ENCODE measurements at regions not wholly inside any gene's neighbourhood (a gene's known extent, or its start where the extent isn't known, plus 50 kb on each side); places are given as distances from the start of the nearest gene placed in this dataset.

DNA sequence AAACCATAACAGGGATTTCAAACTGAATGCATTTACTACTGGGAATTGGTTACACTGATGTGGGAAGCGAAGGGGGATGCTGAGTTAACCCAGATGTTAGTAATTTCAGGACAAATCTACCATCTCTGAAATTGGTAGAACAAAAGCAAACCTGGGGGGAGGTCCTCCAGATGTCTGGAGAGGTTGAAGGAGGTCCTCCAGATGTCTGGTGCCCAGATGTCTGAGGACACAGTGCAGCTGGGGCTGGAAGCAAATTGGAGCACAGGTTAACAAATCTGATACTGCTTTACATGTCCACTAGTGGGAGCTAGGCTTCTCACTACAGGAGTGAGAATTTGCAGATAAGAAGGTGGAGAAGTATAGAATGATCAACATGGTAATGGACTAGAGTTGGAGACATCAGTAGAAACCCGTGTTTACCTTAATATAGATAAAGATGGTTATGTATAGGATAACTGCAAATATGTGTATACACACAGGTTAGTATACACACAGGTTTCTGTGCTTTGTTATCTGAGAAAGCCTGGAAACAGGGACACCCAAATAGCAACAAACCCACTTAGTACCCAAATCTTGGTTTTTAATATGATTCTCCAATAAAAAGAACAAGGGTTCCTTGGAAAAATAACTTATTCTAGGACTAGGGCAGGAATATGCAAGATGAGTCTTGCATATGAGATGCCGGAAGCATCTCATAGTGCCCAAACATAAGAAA, 162.5 kb downstream of the C12orf50 start:
- Histone ChIP-seq H4K20me1 (ENCODE audit: insufficient read depth, low read length) (no peaks in the 10 kb centered on the region), H3F3A (ENCODE audit: insufficient read depth, low read length) (no peaks in the 10 kb centered on the region), H3K36me3 (ENCODE audit: insufficient read depth, low read length) (no peaks in the 10 kb centered on the region), H3K27me3 (ENCODE audit: insufficient read depth, low read length) (no peaks in the 10 kb centered on the region), H3K4me3 (ENCODE audit: low read depth, low read length, poor library complexity, severe bottlenecking) (no peak overlapping the region), H2AFZ (ENCODE audit: low read length) (no peak overlapping the region), H3K27ac (ENCODE audit: low read depth, low read length, poor library complexity, severe bottlenecking) (no peak overlapping the region), H3K4me2 (ENCODE audit: low read length) (no peak overlapping the region), H3K4me1 (ENCODE audit: insufficient read depth, low read length, severe bottlenecking) (no peaks in the 10 kb centered on the region), H3K9ac (ENCODE audit: low read length) (no peak overlapping the region), H3K79me2 (ENCODE audit: insufficient read depth, low read length) (no peaks in the 10 kb centered on the region), H3K9me2 (ENCODE audit: low read depth, low read length) (no peaks in the 10 kb centered on the region), H3K9me3 (ENCODE audit: low read length) (no peaks in the 10 kb centered on the region)
- TF ChIP-seq EZH2 (IDR thresholded peaks at IDR 0.05; ENCODE audit: borderline replicate concordance, low read length) (no peak), CTCF (IDR thresholded peaks at IDR 0.05; ENCODE audit: low read length) (peak; percentile 57)

GRCh38 chr12:87861791-87862190, 167.4 kb downstream of the C12orf50 start:
- no peak overlapping the region for H2AFZ ChIP-seq (ENCODE audit: low read length)

DNA sequence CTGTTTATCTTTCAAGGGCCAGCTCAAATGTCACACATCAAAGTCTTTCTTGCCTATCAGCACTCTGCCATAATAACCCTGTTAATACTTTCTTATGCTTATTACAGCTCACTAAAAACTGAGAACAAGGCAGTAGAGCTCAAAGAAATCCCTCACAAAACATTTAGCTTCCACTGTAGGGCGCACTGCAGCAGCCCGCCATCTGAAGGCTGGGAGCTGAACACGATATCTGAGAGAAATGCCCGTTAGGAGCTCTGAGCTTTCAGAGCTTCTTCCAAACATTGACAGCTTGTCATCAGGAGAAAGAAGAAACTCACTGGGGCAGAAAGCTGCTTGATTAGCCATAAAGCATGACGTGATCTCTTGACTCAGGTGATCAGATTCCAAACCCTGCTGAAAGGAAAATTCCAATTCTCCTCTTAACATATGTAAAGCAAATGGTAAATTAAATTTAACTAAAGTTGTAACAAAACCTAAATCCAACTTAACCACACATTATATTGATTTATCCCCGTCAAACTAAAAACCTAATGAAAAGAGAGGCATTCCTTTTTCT, 175.7 kb downstream of the C12orf50 start:
- H3K9ac ChIP-seq (ENCODE audit: low read length), result no peak overlapping the region
- no peaks in the 10 kb centered on the region for H4K20me1 ChIP-seq (ENCODE audit: insufficient read depth, low read length)
- no peaks in the 10 kb centered on the region for H3K9me2 ChIP-seq (ENCODE audit: low read depth, low read length)
- no peak for TF ChIP-seq EZH2 (IDR thresholded peaks at IDR 0.05; ENCODE audit: borderline replicate concordance, low read length)
- TF ChIP-seq CTCF (IDR thresholded peaks at IDR 0.05; ENCODE audit: low read length), result no peak
- H3K27ac ChIP-seq (ENCODE audit: low read depth, low read length, poor library complexity, severe bottlenecking), result no peak overlapping the region
- no peak overlapping the region for H3K4me3 ChIP-seq (ENCODE audit: low read depth, low read length, poor library complexity, severe bottlenecking)
- H2AFZ ChIP-seq (ENCODE audit: low read length), result no peak overlapping the region
- no peaks in the 10 kb centered on the region for H3K79me2 ChIP-seq (ENCODE audit: insufficient read depth, low read length)
- H3K9me3 ChIP-seq (ENCODE audit: low read length), result no peaks in the 10 kb centered on the region
- H3K27me3 ChIP-seq (ENCODE audit: insufficient read depth, low read length), result no peaks in the 10 kb centered on the region
- H3K36me3 ChIP-seq (ENCODE audit: insufficient read depth, low read length), result no peaks in the 10 kb centered on the region
- H3F3A ChIP-seq (ENCODE audit: insufficient read depth, low read length), result no peaks in the 10 kb centered on the region
- H3K4me2 ChIP-seq (ENCODE audit: low read length), result no peak overlapping the region
- no peaks in the 10 kb centered on the region for H3K4me1 ChIP-seq (ENCODE audit: insufficient read depth, low read length, severe bottlenecking)

More at GRCh38 chr12:87861791-87862190, 167.4 kb downstream of the C12orf50 start:
- no peaks in the 10 kb centered on the region for H3K36me3 ChIP-seq (ENCODE audit: insufficient read depth, low read length)
- H3K9me2 ChIP-seq (ENCODE audit: low read depth, low read length), result no peaks in the 10 kb centered on the region
- H3K27me3 ChIP-seq (ENCODE audit: insufficient read depth, low read length), result no peaks in the 10 kb centered on the region
- H3K4me3 ChIP-seq (ENCODE audit: low read depth, low read length, poor library complexity, severe bottlenecking), result no peak overlapping the region
- H3K9me3 ChIP-seq (ENCODE audit: low read length), result no peaks in the 10 kb centered on the region
- H3K4me1 ChIP-seq (ENCODE audit: insufficient read depth, low read length, severe bottlenecking), result no peaks in the 10 kb centered on the region
- H3K4me2 ChIP-seq (ENCODE audit: low read length), result no peak overlapping the region
- H4K20me1 ChIP-seq (ENCODE audit: insufficient read depth, low read length), result no peaks in the 10 kb centered on the region
- H3F3A ChIP-seq (ENCODE audit: insufficient read depth, low read length), result no peaks in the 10 kb centered on the region
- H3K27ac ChIP-seq (ENCODE audit: low read depth, low read length, poor library complexity, severe bottlenecking), result no peak overlapping the region
- H3K79me2 ChIP-seq (ENCODE audit: insufficient read depth, low read length), result no peaks in the 10 kb centered on the region
- TF ChIP-seq CTCF (IDR thresholded peaks at IDR 0.05; ENCODE audit: low read length) (no peak), EZH2 (IDR thresholded peaks at IDR 0.05; ENCODE audit: borderline replicate concordance, low read length) (no peak)
- no peak overlapping the region for H3K9ac ChIP-seq (ENCODE audit: low read length)

Measured in OCI-LY1 (cell line).